ENCODE measurements at regions not wholly inside any gene's neighbourhood (a gene's known extent, or its start where the extent isn't known, plus 50 kb on each side); places are given as distances from the start of the nearest gene placed in this dataset.

GRCh38 chr3:39748763-39749162, 60.6 kb upstream of the MYRIP start:
- no peaks in the 10 kb centered on the region for H3K9me3 ChIP-seq (ENCODE audit: control insufficient read depth, low read length)
- H3K27ac ChIP-seq: no peak overlapping the region
- H3K4me3 ChIP-seq (ENCODE audit: low read depth, low read length): no peak overlapping the region
- no peaks in the 10 kb centered on the region for H3K27me3 ChIP-seq (ENCODE audit: control insufficient read depth, insufficient read depth, low read length)
- H3K9ac ChIP-seq: no peak overlapping the region
- H3K36me3 ChIP-seq (ENCODE audit: control insufficient read depth, insufficient read depth, low read length): no peaks in the 10 kb centered on the region
- H2AFZ ChIP-seq: peak overlapping the region; percentile 31
- TF ChIP-seq CTCF (IDR thresholded peaks at IDR 0.05): no peak
- no peaks in the 10 kb centered on the region for H3K79me2 ChIP-seq
- H3K4me1 ChIP-seq: peaks cover 10% of the 10 kb centered on the region
- H3K4me2 ChIP-seq (ENCODE audit: low read length): no peak overlapping the region

DNA sequence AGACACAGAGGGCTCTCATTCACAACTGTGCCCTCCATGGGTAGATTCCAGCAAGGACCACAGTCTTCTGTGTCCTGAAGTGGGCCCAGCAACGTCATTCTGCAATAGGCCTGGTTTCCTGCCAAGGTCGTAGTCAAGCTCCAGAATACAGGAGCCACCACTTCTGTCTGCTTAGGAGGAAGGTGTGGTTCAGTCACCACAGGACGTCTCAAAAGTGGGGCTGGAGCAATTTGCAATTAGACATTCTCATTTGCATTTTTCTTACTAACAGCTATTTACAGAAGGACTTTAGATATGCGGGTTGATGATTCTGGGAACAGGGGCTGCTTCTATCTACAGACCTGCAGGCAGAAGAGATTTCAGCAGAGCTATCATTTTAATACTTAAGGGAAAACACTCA, 58.7 kb upstream of the MYRIP start:
- Histone ChIP-seq H3K9ac (no peak overlapping the region), H3K79me2 (no peaks in the 10 kb centered on the region), H3K9me3 (ENCODE audit: control insufficient read depth, low read length) (no peaks in the 10 kb centered on the region), H3K36me3 (ENCODE audit: control insufficient read depth, insufficient read depth, low read length) (no peaks in the 10 kb centered on the region), H3K4me1 (peaks cover 10% of the 10 kb centered on the region), H3K27me3 (ENCODE audit: control insufficient read depth, insufficient read depth, low read length) (no peaks in the 10 kb centered on the region), H3K27ac (no peak overlapping the region), H3K4me2 (ENCODE audit: low read length) (no peak overlapping the region), H3K4me3 (ENCODE audit: low read depth, low read length) (no peak overlapping the region), H2AFZ (peak overlapping the region; percentile 46)
- no peak for TF ChIP-seq CTCF (IDR thresholded peaks at IDR 0.05)

- H3K9ac ChIP-seq: no peak overlapping the region
- no peak overlapping the region for H2AFZ ChIP-seq
- H3K27ac ChIP-seq: no peak overlapping the region
- H3K36me3 ChIP-seq (ENCODE audit: control insufficient read depth, insufficient read depth, low read length): no peaks in the 10 kb centered on the region
- H3K4me2 ChIP-seq (ENCODE audit: low read length): no peak overlapping the region
- no peaks in the 10 kb centered on the region for H3K9me3 ChIP-seq (ENCODE audit: control insufficient read depth, low read length)
- no peaks in the 10 kb centered on the region for H3K79me2 ChIP-seq
- no peak overlapping the region for H3K4me3 ChIP-seq (ENCODE audit: low read depth, low read length)
- no peaks in the 10 kb centered on the region for H3K27me3 ChIP-seq (ENCODE audit: control insufficient read depth, insufficient read depth, low read length)
- no peak for TF ChIP-seq CTCF (IDR thresholded peaks at IDR 0.05)
- peaks cover 10% of the 10 kb centered on the region for H3K4me1 ChIP-seq
Observed at GRCh38 chr3:39751286-39751685, 58.1 kb upstream of the MYRIP start.

DNA sequence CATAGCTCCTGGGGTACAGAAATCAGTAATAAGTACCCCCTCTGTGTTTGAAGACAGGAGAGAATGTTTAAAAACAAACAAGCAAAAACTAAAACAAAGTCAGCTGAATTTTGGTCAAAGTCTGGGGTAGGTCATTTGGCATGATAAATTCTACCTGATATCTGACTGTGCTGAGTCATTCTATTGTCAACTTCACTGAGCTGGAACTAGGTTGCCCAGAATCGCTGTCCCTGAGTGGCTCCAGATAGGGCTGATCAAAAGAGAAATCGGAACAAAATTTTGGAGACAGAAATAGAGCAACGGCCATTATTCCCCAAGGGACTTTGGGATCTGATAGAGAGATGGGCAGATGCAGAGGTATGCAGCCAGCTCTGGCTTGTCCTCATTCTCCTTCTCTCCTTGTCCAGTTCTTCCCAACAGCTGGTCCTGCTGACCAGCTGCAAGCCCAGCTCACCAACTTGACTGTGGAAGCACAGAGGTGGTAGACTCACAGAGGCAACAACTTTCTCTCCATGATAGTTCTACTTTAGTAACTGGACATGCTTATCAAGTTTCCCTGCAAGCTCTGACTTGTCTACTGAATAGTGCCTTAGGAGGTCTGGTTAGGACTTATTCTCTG, 57.3 kb upstream of the MYRIP start:
- no peak for TF ChIP-seq CTCF (IDR thresholded peaks at IDR 0.05)
- no peak overlapping the region for H3K4me2 ChIP-seq (ENCODE audit: low read length)
- no peak overlapping the region for H3K4me3 ChIP-seq (ENCODE audit: low read depth, low read length)
- H3K9me3 ChIP-seq (ENCODE audit: control insufficient read depth, low read length): no peaks in the 10 kb centered on the region
- peak overlapping the region; percentile 56 for H2AFZ ChIP-seq
- H3K4me1 ChIP-seq: peaks cover 10% of the 10 kb centered on the region
- no peak overlapping the region for H3K9ac ChIP-seq
- H3K27ac ChIP-seq: no peak overlapping the region
- H3K36me3 ChIP-seq (ENCODE audit: control insufficient read depth, insufficient read depth, low read length): no peaks in the 10 kb centered on the region
- H3K79me2 ChIP-seq: no peaks in the 10 kb centered on the region
- H3K27me3 ChIP-seq (ENCODE audit: control insufficient read depth, insufficient read depth, low read length): no peaks in the 10 kb centered on the region

- H3K4me2 ChIP-seq (ENCODE audit: low read length): no peak overlapping the region
Observed at GRCh38 chr3:39752751-39753150, 56.7 kb upstream of the MYRIP start.

More at GRCh38 chr3:39752751-39753150, 56.7 kb upstream of the MYRIP start:
- Histone ChIP-seq H3K4me1 (peaks cover 10% of the 10 kb centered on the region), H3K79me2 (no peaks in the 10 kb centered on the region), H3K36me3 (ENCODE audit: control insufficient read depth, insufficient read depth, low read length) (no peaks in the 10 kb centered on the region), H3K27ac (no peak overlapping the region), H2AFZ (no peak overlapping the region), H3K27me3 (ENCODE audit: control insufficient read depth, insufficient read depth, low read length) (no peaks in the 10 kb centered on the region), H3K4me3 (ENCODE audit: low read depth, low read length) (no peak overlapping the region), H3K9me3 (ENCODE audit: control insufficient read depth, low read length) (no peaks in the 10 kb centered on the region), H3K9ac (no peak overlapping the region)
- TF ChIP-seq CTCF (IDR thresholded peaks at IDR 0.05): no peak

All from parathyroid adenoma (tissue), 2 donors.